ENCODE measurements at regions not wholly inside any gene's neighbourhood (a gene's known extent, or its start where the extent isn't known, plus 50 kb on each side); places are given as distances from the start of the nearest gene placed in this dataset.

- no peak for TF ChIP-seq TFAP4 (CRISPR knock-in tag; IDR thresholded peaks at IDR 0.05; ENCODE audit: borderline replicate concordance)
- TF ChIP-seq, protein P1, sequence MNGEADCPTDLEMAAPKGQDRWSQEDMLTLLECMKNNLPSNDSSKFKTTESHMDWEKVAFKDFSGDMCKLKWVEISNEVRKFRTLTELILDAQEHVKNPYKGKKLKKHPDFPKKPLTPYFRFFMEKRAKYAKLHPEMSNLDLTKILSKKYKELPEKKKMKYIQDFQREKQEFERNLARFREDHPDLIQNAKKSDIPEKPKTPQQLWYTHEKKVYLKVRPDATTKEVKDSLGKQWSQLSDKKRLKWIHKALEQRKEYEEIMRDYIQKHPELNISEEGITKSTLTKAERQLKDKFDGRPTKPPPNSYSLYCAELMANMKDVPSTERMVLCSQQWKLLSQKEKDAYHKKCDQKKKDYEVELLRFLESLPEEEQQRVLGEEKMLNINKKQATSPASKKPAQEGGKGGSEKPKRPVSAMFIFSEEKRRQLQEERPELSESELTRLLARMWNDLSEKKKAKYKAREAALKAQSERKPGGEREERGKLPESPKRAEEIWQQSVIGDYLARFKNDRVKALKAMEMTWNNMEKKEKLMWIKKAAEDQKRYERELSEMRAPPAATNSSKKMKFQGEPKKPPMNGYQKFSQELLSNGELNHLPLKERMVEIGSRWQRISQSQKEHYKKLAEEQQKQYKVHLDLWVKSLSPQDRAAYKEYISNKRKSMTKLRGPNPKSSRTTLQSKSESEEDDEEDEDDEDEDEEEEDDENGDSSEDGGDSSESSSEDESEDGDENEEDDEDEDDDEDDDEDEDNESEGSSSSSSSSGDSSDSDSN (IDR thresholded peaks at IDR 0.05; ENCODE audit: borderline replicate concordance in 1 of 2, low read depth in 2 of 2, low read length in 2 of 2): no peak
- TF ChIP-seq TFAM (CRISPR knock-in tag; conservative IDR thresholded peaks at IDR 0.05): no peak
Observed at GRCh38 chr5:24232929-24233498, 411.8 kb downstream of the CDH10 start.
